GM12875 (cell line): ENCODE measurements at regions not wholly inside any gene's neighbourhood (a gene's known extent, or its start where the extent isn't known, plus 50 kb on each side); places are given as distances from the start of the nearest gene placed in this dataset.

Source experiments
- H3K4me3 ChIP-seq: one replicate; pipeline ENCODE4 v1.5.1; 2011; ENCODE audit warnings: low read depth, low read length, control low read depth
- CTCF ChIP-seq: IDR thresholded peaks from 2 replicates; pipeline ENCODE4 v1.5.1; 2011; ENCODE audit warnings: low read depth, mild to moderate bottlenecking, control low read depth, inconsistent platforms, low read length, moderate library complexity, borderline replicate concordance; ENCODE audit not compliant: insufficient read depth

- TF ChIP-seq CTCF, result no peak
- no peak overlapping the region for H3K4me3 ChIP-seq
These were observed 91.2 kb downstream of the LRATD1 start for GRCh38 chr2:14723684-14724083.

GRCh38 chr2:14735696-14736095 is 103.2 kb downstream of the LRATD1 start:
- H3K4me3 ChIP-seq, result no peak overlapping the region
- no peak for TF ChIP-seq CTCF

GRCh38 chr2:14737201-14737600 is 104.7 kb downstream of the LRATD1 start:
- no peak overlapping the region for H3K4me3 ChIP-seq
- TF ChIP-seq CTCF, result no peak

GRCh38 chr2:14743861-14744260 is 111.3 kb downstream of the LRATD1 start:
- no peak for TF ChIP-seq CTCF
- no peak overlapping the region for H3K4me3 ChIP-seq

- H3K4me3 ChIP-seq, result no peak overlapping the region
- no peak for TF ChIP-seq CTCF
These were observed 113.0 kb downstream of the LRATD1 start for GRCh38 chr2:14745288-14746076.

GRCh38 chr2:14746133-14746532 is 113.6 kb downstream of the LRATD1 start:
- H3K4me3 ChIP-seq, result no peak overlapping the region
- no peak for TF ChIP-seq CTCF

- no peak overlapping the region for H3K4me3 ChIP-seq
- no peak for TF ChIP-seq CTCF
These were observed 114.9 kb downstream of the LRATD1 start for GRCh38 chr2:14747447-14747846.
